GM12878 (cell line): ENCODE measurements at regions not wholly inside any gene's neighbourhood (a gene's known extent, or its start where the extent isn't known, plus 50 kb on each side); places are given as distances from the start of the nearest gene placed in this dataset.

Experiments used
- ATF3 ChIP-seq: IDR thresholded peaks from 2 replicates; pipeline ENCODE4 v1.6.1; 2011; ENCODE audit warnings: low read depth, mild to moderate bottlenecking, low read length, moderate library complexity, borderline replicate concordance; ENCODE audit errors: extremely low read depth
- BCL3 ChIP-seq: IDR thresholded peaks from 2 replicates; pipeline ENCODE4 v1.6.1; 2011; ENCODE audit warnings: borderline replicate concordance, low read depth, mild to moderate bottlenecking, moderate library complexity, low read length; ENCODE audit not compliant: insufficient read depth, poor library complexity, severe bottlenecking
- CBX3 ChIP-seq: fragments of 200-600 bp; sonication (generic); IDR thresholded peaks from 2 replicates; pipeline ENCODE4 v1.6.1; 2016; ENCODE audit warnings: low read depth, borderline replicate concordance
- CREB1 ChIP-seq: IDR thresholded peaks from 2 replicates; pipeline ENCODE4 v1.6.1; 2012; ENCODE audit warnings: low read depth, mild to moderate bottlenecking, inconsistent platforms
- EP300 ChIP-seq, 2 experiments: fragments of 150-350 bp in 1 of 2; IDR thresholded peaks; 2 replicates each; pipeline ENCODE4 v1.6.1; 2011 to 2012; ENCODE audit warnings: low read depth in 2 of 2, low read length in 2 of 2, borderline replicate concordance in 1 of 2, improper control_type of control experiment in 1 of 2, inconsistent platforms in 1 of 2; ENCODE audit not compliant: control insufficient read depth in 1 of 2
- EZH2 ChIP-seq: IDR thresholded peaks from 2 replicates; pipeline ENCODE4 v1.6.1; 2012; ENCODE audit warnings: low read depth, mild to moderate bottlenecking, control low read depth, inconsistent platforms, low read length, borderline replicate concordance; ENCODE audit not compliant: control insufficient read depth
- NR2C2 ChIP-seq: IDR thresholded peaks from 2 replicates; pipeline ENCODE4 v1.6.1; 2011; ENCODE audit warnings: borderline replicate concordance, low read depth; ENCODE audit not compliant: control insufficient read depth, insufficient read length
- PBX3 ChIP-seq: IDR thresholded peaks from 2 replicates; pipeline ENCODE4 v1.6.1; 2011; ENCODE audit warnings: mild to moderate bottlenecking, low read depth, low read length, moderate library complexity; ENCODE audit not compliant: insufficient replicate concordance
- POLR2A ChIP-seq: IDR thresholded peaks from 2 replicates; pipeline ENCODE4 v1.6.1; 2011; ENCODE audit warnings: low read depth, mild to moderate bottlenecking, low read length
- SIN3A ChIP-seq: IDR thresholded peaks from 2 replicates; pipeline ENCODE4 v1.6.1; 2012; ENCODE audit warnings: low read depth, low read length, improper control_type of control experiment
- SMC3 ChIP-seq: IDR thresholded peaks from 2 replicates; pipeline ENCODE4 v1.6.1; 2011; ENCODE audit warnings: low read length, improper control_type of control experiment, borderline replicate concordance
- TF ChIP-seq, protein P1 (sequence below), 3 experiments: IDR thresholded peaks in 2 of 3; conservative IDR thresholded peaks in 1 of 3; 2 replicates each; pipeline ENCODE4 v1.5.1; 2011; ENCODE audit warnings: low read depth in 3 of 3, low read length in 3 of 3, mild to moderate bottlenecking in 3 of 3, control low read depth in 2 of 3, moderate library complexity in 2 of 3, inconsistent platforms in 1 of 3, mixed read lengths in 1 of 3; ENCODE audit not compliant: control insufficient read depth in 2 of 3, insufficient read depth in 1 of 3; ENCODE audit errors: extremely low read depth in 1 of 3

GRCh38 chr4:133647206-133647605 is 498.1 kb downstream of the PCDH10 start:
- TF ChIP-seq BCL3: no peak
- no peak for TF ChIP-seq EZH2
- TF ChIP-seq EP300 (IDR thresholded peaks at IDR 0.05; ENCODE audit: borderline replicate concordance in 1 of 2, control insufficient read depth in 1 of 2, low read depth in 2 of 2, low read length in 2 of 2): no peak
- TF ChIP-seq, protein P1, sequence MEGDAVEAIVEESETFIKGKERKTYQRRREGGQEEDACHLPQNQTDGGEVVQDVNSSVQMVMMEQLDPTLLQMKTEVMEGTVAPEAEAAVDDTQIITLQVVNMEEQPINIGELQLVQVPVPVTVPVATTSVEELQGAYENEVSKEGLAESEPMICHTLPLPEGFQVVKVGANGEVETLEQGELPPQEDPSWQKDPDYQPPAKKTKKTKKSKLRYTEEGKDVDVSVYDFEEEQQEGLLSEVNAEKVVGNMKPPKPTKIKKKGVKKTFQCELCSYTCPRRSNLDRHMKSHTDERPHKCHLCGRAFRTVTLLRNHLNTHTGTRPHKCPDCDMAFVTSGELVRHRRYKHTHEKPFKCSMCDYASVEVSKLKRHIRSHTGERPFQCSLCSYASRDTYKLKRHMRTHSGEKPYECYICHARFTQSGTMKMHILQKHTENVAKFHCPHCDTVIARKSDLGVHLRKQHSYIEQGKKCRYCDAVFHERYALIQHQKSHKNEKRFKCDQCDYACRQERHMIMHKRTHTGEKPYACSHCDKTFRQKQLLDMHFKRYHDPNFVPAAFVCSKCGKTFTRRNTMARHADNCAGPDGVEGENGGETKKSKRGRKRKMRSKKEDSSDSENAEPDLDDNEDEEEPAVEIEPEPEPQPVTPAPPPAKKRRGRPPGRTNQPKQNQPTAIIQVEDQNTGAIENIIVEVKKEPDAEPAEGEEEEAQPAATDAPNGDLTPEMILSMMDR (IDR thresholded peaks at IDR 0.05 in 2 of 3, conservative IDR thresholded peaks at IDR 0.05 in 1 of 3; ENCODE audit: control insufficient read depth in 2 of 3, extremely low read depth in 1 of 3, insufficient read depth in 1 of 3, low read depth in 3 of 3, low read length in 3 of 3): no peak
- no peak for TF ChIP-seq SMC3
- TF ChIP-seq CBX3: no peak
- TF ChIP-seq NR2C2: no peak
- no peak for TF ChIP-seq ATF3
- no peak for TF ChIP-seq CREB1
- TF ChIP-seq SIN3A: no peak
- no peak for TF ChIP-seq PBX3
- no peak for TF ChIP-seq POLR2A
